ENCODE measurements at regions not wholly inside any gene's neighbourhood (a gene's known extent, or its start where the extent isn't known, plus 50 kb on each side); places are given as distances from the start of the nearest gene placed in this dataset.
A peak's percentile ranks its signal among the peaks of the same experiment; 100 is the strongest.

GRCh38 chr4:178599521-178599920 lies 1157.3 kb upstream of the AGA start:
- no peaks in the 10 kb centered on the region for H3K27me3 ChIP-seq (replicated peaks; ENCODE audit: insufficient read depth, low read depth, low read length, poor library complexity)
- TF ChIP-seq CTCF (conservative IDR thresholded peaks at IDR 0.05; ENCODE audit: low read depth, low read length): peak; percentile 40
- TF ChIP-seq EZH2 (IDR thresholded peaks at IDR 0.05; ENCODE audit: borderline replicate concordance, low read depth, low read length, poor library complexity, severe bottlenecking): no peak
- H3K27ac ChIP-seq (ENCODE audit: low read depth, low read length, poor library complexity, severe bottlenecking): no peak overlapping the region
- no TSS peak for BruUV-seq (replicated peaks)
- H3K4me3 ChIP-seq (ENCODE audit: low read depth, low read length, poor library complexity, severe bottlenecking): no peak overlapping the region
- no peaks in the 10 kb centered on the region for H3K9me3 ChIP-seq (ENCODE audit: low read depth, low read length, poor library complexity, severe bottlenecking)
- DNase-seq (ENCODE audit: low spot score): peak; percentile 1
- ChIA-PET POLR2A (ENCODE audit: low non-redundant PET) (no interaction called here), CTCF (interaction anchor here (0.9 kb wide), 1 partner anchor 708 kb away, joined by 3 read pairs; no protein-coding TSS in a partner anchor)
- intact Hi-C loops (cut with micrococcal nuclease; ENCODE audit: unreplicated experiment): loop anchor here (5.0 kb wide), 1 partner anchor 708 kb away; no protein-coding TSS in a partner anchor
- H3K36me3 ChIP-seq (ENCODE audit: insufficient read depth, low read length, poor library complexity, severe bottlenecking): no peaks in the 10 kb centered on the region
- no peaks in the 10 kb centered on the region for H3K4me1 ChIP-seq (ENCODE audit: insufficient read depth, low read length, poor library complexity, severe bottlenecking)

- no peak overlapping the region for H3K4me3 ChIP-seq (ENCODE audit: low read depth, low read length, poor library complexity, severe bottlenecking)
- intact Hi-C loops (cut with micrococcal nuclease; ENCODE audit: unreplicated experiment): no loop called here
- no peaks in the 10 kb centered on the region for H3K4me1 ChIP-seq (ENCODE audit: insufficient read depth, low read length, poor library complexity, severe bottlenecking)
- no peak for DNase-seq (ENCODE audit: low spot score)
- ChIA-PET POLR2A (ENCODE audit: low non-redundant PET) (no interaction called here), CTCF (no interaction called here)
- TF ChIP-seq EZH2 (IDR thresholded peaks at IDR 0.05; ENCODE audit: borderline replicate concordance, low read depth, low read length, poor library complexity, severe bottlenecking): no peak
- no peaks in the 10 kb centered on the region for H3K36me3 ChIP-seq (ENCODE audit: insufficient read depth, low read length, poor library complexity, severe bottlenecking)
- BruUV-seq (replicated peaks): no TSS peak
- H3K27me3 ChIP-seq (replicated peaks; ENCODE audit: insufficient read depth, low read depth, low read length, poor library complexity): no peaks in the 10 kb centered on the region
- H3K27ac ChIP-seq (ENCODE audit: low read depth, low read length, poor library complexity, severe bottlenecking): no peak overlapping the region
- H3K9me3 ChIP-seq (ENCODE audit: low read depth, low read length, poor library complexity, severe bottlenecking): no peaks in the 10 kb centered on the region
These were observed 1160.6 kb upstream of the AGA start for GRCh38 chr4:178602833-178603232.

- no TSS peak for BruUV-seq (replicated peaks)
- no peak overlapping the region for H3K4me3 ChIP-seq (ENCODE audit: low read depth, low read length, poor library complexity, severe bottlenecking)
- no peaks in the 10 kb centered on the region for H3K9me3 ChIP-seq (ENCODE audit: low read depth, low read length, poor library complexity, severe bottlenecking)
- H3K4me1 ChIP-seq (ENCODE audit: insufficient read depth, low read length, poor library complexity, severe bottlenecking): no peaks in the 10 kb centered on the region
- POLR2A ChIA-PET (ENCODE audit: low non-redundant PET): no interaction called here
- no peak overlapping the region for H3K27ac ChIP-seq (ENCODE audit: low read depth, low read length, poor library complexity, severe bottlenecking)
- no peaks in the 10 kb centered on the region for H3K36me3 ChIP-seq (ENCODE audit: insufficient read depth, low read length, poor library complexity, severe bottlenecking)
- intact Hi-C loops (cut with micrococcal nuclease; ENCODE audit: unreplicated experiment): no loop called here
- CTCF ChIA-PET: no interaction called here
- TF ChIP-seq EZH2 (IDR thresholded peaks at IDR 0.05; ENCODE audit: borderline replicate concordance, low read depth, low read length, poor library complexity, severe bottlenecking) (no peak), CTCF (conservative IDR thresholded peaks at IDR 0.05; ENCODE audit: low read depth, low read length) (no peak)
- H3K27me3 ChIP-seq (replicated peaks; ENCODE audit: insufficient read depth, low read depth, low read length, poor library complexity): no peaks in the 10 kb centered on the region
- DNase-seq (ENCODE audit: low spot score): no peak
These were observed 1168.8 kb upstream of the AGA start for GRCh38 chr4:178611062-178611461.

- intact Hi-C loops (cut with micrococcal nuclease; ENCODE audit: unreplicated experiment): no loop called here
- CTCF ChIA-PET: no interaction called here
These were observed 1170.5 kb upstream of the AGA start for GRCh38 chr4:178612733-178613132.

More at GRCh38 chr4:178612733-178613132, 1170.5 kb upstream of the AGA start:
- no peak overlapping the region for H3K27ac ChIP-seq (ENCODE audit: low read depth, low read length, poor library complexity, severe bottlenecking)
- H3K9me3 ChIP-seq (ENCODE audit: low read depth, low read length, poor library complexity, severe bottlenecking): no peaks in the 10 kb centered on the region
- no TSS peak for BruUV-seq (replicated peaks)
- H3K36me3 ChIP-seq (ENCODE audit: insufficient read depth, low read length, poor library complexity, severe bottlenecking): no peaks in the 10 kb centered on the region
- no peak overlapping the region for H3K4me3 ChIP-seq (ENCODE audit: low read depth, low read length, poor library complexity, severe bottlenecking)
- H3K4me1 ChIP-seq (ENCODE audit: insufficient read depth, low read length, poor library complexity, severe bottlenecking): no peaks in the 10 kb centered on the region
- TF ChIP-seq CTCF (conservative IDR thresholded peaks at IDR 0.05; ENCODE audit: low read depth, low read length) (no peak), EZH2 (IDR thresholded peaks at IDR 0.05; ENCODE audit: borderline replicate concordance, low read depth, low read length, poor library complexity, severe bottlenecking) (no peak)
- no peaks in the 10 kb centered on the region for H3K27me3 ChIP-seq (replicated peaks; ENCODE audit: insufficient read depth, low read depth, low read length, poor library complexity)
- POLR2A ChIA-PET (ENCODE audit: low non-redundant PET): no interaction called here
- DNase-seq (ENCODE audit: low spot score): no peak
